ENCODE measurements at regions not wholly inside any gene's neighbourhood (a gene's known extent, or its start where the extent isn't known, plus 50 kb on each side); places are given as distances from the start of the nearest gene placed in this dataset.

DNA sequence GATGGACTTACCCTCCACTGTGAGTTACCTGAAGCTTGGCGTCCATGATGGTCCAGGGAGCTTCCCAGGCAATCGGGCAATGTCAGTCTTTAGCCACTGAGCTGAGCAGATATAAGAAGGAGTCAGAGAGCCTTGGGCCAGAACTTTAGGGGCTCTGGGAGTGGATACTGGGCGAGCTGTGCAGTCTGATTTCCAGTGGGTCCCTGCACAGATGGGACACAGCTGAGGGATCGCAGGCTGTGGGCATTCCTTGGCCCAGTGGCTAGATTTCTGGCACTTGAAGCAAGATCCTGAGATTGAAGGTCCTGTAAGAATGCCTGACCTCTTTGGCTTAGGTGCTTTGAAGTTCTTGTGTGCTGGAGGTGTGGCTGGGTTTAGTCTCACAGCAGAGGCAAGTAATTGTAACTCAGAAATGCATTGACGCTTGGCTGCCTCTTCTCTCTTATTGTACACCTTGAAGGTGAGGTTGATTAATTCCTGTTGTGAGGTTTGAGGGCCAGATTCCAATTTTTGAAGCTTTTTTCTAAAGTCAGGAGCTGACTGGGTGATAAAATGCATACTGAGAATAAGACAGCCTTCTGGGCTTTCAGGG is 2283.8 kb downstream of the TP53TG3F start:
- TF ChIP-seq, protein P1, sequence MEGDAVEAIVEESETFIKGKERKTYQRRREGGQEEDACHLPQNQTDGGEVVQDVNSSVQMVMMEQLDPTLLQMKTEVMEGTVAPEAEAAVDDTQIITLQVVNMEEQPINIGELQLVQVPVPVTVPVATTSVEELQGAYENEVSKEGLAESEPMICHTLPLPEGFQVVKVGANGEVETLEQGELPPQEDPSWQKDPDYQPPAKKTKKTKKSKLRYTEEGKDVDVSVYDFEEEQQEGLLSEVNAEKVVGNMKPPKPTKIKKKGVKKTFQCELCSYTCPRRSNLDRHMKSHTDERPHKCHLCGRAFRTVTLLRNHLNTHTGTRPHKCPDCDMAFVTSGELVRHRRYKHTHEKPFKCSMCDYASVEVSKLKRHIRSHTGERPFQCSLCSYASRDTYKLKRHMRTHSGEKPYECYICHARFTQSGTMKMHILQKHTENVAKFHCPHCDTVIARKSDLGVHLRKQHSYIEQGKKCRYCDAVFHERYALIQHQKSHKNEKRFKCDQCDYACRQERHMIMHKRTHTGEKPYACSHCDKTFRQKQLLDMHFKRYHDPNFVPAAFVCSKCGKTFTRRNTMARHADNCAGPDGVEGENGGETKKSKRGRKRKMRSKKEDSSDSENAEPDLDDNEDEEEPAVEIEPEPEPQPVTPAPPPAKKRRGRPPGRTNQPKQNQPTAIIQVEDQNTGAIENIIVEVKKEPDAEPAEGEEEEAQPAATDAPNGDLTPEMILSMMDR (IDR thresholded peaks at IDR 0.05): no peak
- no peaks in the 10 kb centered on the region for H3K36me3 ChIP-seq (ENCODE audit: insufficient read depth in 1 of 2, low read depth in 1 of 2)
- H3K27ac ChIP-seq: no peak overlapping the region
- ATAC-seq: no peak
- H3K9me3 ChIP-seq: no peaks in the 10 kb centered on the region
- no peaks in the 10 kb centered on the region for H3K27me3 ChIP-seq (ENCODE audit: insufficient read depth in 3 of 3, low read length in 2 of 3)
- H3K4me1 ChIP-seq: no peaks in the 10 kb centered on the region
- 47 to 53% (median 49%) methylated on average over 5 of the region's 5 CpGs for WGBS, 3 donors
- intact Hi-C loops (cut with DNase I): loop anchor here in 1 of 2 donors (10.0 kb wide), 1 partner anchor 58 kb away; no protein-coding TSS in a partner anchor
- no peak for DNase-seq
- H3K4me3 ChIP-seq: no peak overlapping the region

DNA sequence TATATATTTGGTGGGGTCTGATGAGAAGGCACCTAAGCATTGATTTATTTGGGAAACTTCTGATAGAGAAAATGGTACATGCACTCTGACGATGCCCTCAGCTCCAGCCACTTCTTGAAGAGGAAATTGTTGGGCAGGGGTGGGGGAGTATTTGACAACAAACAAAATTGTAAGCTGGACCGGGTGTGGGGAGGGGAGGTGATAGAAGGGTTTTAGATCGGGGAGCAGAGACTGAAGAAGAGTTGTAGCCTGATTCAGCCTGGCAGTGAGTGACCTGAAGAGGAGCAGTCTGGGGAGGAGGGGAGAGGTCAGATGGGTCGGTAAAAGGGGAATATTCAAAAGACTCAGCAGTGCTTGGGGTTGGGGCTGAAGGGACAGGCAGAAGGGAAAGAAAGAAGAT is 2284.7 kb downstream of the TP53TG3F start:
- Histone ChIP-seq H3K9me3 (no peaks in the 10 kb centered on the region), H3K4me3 (no peak overlapping the region), H3K27ac (no peak overlapping the region), H3K36me3 (ENCODE audit: insufficient read depth in 1 of 2, low read depth in 1 of 2) (no peaks in the 10 kb centered on the region), H3K27me3 (ENCODE audit: insufficient read depth in 3 of 3, low read length in 2 of 3) (no peaks in the 10 kb centered on the region), H3K4me1 (no peaks in the 10 kb centered on the region)
- intact Hi-C loops (cut with DNase I): loop anchor here in 1 of 2 donors (10.0 kb wide), 1 partner anchor 59 kb away; no protein-coding TSS in a partner anchor
- 47 to 65% (median 59%) methylated on average over 4 of the region's 4 CpGs for WGBS, 3 donors
- ATAC-seq (no peak), DNase-seq (no peak)
- TF ChIP-seq, protein P1 (IDR thresholded peaks at IDR 0.05): no peak

DNA sequence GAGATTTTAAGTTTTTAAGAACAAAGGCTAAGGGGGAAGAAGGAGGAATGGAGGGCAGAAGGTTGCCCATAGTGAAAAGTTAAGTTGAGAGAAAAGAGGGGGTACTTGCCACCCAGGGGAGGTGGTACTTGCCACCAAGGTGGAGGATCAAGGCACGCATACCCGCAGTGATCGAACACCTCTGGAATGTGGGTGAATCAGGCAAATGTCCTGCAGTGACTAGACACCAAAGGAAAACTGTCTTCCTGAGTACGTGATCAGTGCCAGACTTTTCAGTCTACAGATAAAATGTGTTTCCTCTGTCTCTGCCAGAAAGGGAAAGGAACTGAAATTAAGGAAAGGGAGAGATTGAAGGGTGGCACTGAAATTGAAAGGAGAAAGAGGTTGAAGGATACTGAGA is 2285.3 kb downstream of the TP53TG3F start:
- no peak overlapping the region for H3K4me3 ChIP-seq
- WGBS, 3 donors: 68 to 71% (median 70%) methylated on average over 4 of the region's 4 CpGs
- H3K36me3 ChIP-seq (ENCODE audit: insufficient read depth in 1 of 2, low read depth in 1 of 2): no peaks in the 10 kb centered on the region
- no peak for ATAC-seq
- H3K27ac ChIP-seq: no peak overlapping the region
- H3K27me3 ChIP-seq (ENCODE audit: insufficient read depth in 3 of 3, low read length in 2 of 3): no peaks in the 10 kb centered on the region
- no peaks in the 10 kb centered on the region for H3K9me3 ChIP-seq
- H3K4me1 ChIP-seq: no peaks in the 10 kb centered on the region
- DNase-seq: no peak
- TF ChIP-seq, protein P1 (IDR thresholded peaks at IDR 0.05): no peak
- intact Hi-C loops (cut with DNase I): loop anchor here in 1 of 2 donors (10.0 kb wide), 1 partner anchor 60 kb away; no protein-coding TSS in a partner anchor

DNA sequence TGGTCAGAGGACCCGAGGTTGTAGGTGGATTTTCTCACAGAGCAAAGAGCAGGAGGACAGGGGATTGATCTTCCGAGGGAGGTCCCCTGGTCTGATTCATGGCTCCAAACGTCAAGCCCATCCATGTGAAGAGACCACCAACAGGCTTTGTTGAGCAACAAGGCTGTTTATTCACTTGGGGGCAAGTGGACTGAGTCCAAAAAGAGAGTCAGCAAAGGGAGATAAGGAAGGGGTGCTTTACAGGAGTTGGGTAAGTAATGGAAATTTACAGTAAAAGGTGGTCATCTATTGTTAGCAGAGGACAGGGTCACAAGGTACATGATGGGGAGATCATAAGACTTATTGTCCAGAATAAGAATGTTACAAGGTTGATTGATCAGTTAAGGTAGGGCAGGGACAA is 2285.8 kb downstream of the TP53TG3F start:
- TF ChIP-seq, protein P1 (IDR thresholded peaks at IDR 0.05): no peak
- Histone ChIP-seq H3K4me1 (no peaks in the 10 kb centered on the region), H3K27me3 (ENCODE audit: insufficient read depth in 3 of 3, low read length in 2 of 3) (no peaks in the 10 kb centered on the region), H3K4me3 (no peak overlapping the region), H3K9me3 (no peaks in the 10 kb centered on the region), H3K36me3 (ENCODE audit: insufficient read depth in 1 of 2, low read depth in 1 of 2) (no peaks in the 10 kb centered on the region), H3K27ac (no peak overlapping the region)
- intact Hi-C loops (cut with DNase I): loop anchor here in 1 of 2 donors (10.0 kb wide), 1 partner anchor 60 kb away; no protein-coding TSS in a partner anchor
- whole genome bisulfite sequencing, 3 donors: 37 to 47% (median 46%) methylated on average over 3 of the region's 3 CpGs
- ATAC-seq: no peak
- DNase-seq: no peak

DNA sequence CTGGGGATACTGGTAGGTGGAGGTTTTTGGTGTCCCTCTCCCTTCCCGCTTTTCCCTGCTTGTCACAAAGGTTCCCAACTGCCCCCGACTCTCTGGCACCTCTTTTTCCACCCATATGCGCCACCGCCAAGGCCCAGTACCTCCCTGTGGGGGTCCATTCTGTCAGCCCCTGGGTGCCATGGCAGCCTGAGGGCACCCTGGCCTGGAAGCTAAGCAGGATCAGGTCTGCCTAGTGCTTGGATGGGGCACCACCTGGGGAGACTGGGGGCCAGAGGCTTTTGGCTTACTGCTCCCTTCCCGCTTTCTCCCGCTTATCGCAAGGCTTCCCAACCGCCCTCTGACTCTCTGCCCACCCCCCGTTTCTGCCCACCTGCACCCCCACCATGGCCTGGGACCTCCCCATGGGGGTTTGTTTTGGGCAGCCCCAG is 2286.4 kb downstream of the TP53TG3F start:
- no peak overlapping the region for H3K4me3 ChIP-seq
- ATAC-seq (no peak), DNase-seq (no peak)
- TF ChIP-seq, protein P1 (IDR thresholded peaks at IDR 0.05): no peak
- H3K36me3 ChIP-seq (ENCODE audit: insufficient read depth in 1 of 2, low read depth in 1 of 2): no peaks in the 10 kb centered on the region
- H3K27me3 ChIP-seq (ENCODE audit: insufficient read depth in 3 of 3, low read length in 2 of 3): no peaks in the 10 kb centered on the region
- WGBS, 3 donors: 90 to 93% (median 93%) methylated on average over 9 of the region's 9 CpGs
- no peak overlapping the region for H3K27ac ChIP-seq
- no peaks in the 10 kb centered on the region for H3K9me3 ChIP-seq
- no peaks in the 10 kb centered on the region for H3K4me1 ChIP-seq
- intact Hi-C loops (cut with DNase I): loop anchor here in 1 of 2 donors (10.0 kb wide), 1 partner anchor 61 kb away; no protein-coding TSS in a partner anchor
